OCI-LY7 (cell line): ENCODE measurements at regions not wholly inside any gene's neighbourhood (a gene's known extent, or its start where the extent isn't known, plus 50 kb on each side); places are given as distances from the start of the nearest gene placed in this dataset.

ENCODE experiments used
- CTCF ChIP-seq: fragments of 200-600 bp; sonication (generic); conservative IDR thresholded peaks from 2 replicates; pipeline ENCODE4 v1.5.1; 2014; ENCODE audit warnings: mild to moderate bottlenecking, antibody characterized with exemption, low read length, moderate library complexity, mixed read lengths
- EZH2phosphoT487 ChIP-seq: fragments of 200-600 bp; sonication (generic); IDR thresholded peaks from 2 replicates; pipeline ENCODE4 v1.6.1; 2018; ENCODE audit warnings: low read depth, borderline replicate concordance, mild to moderate bottlenecking, mixed run types, antibody characterized with exemption, low read length, moderate library complexity, mixed read lengths

GRCh38 chr12:75684678-75685616 lies 173.5 kb upstream of the KRR1 start:
- TF ChIP-seq CTCF (no peak), EZH2phosphoT487 (no peak)
